ENCODE measurements at regions not wholly inside any gene's neighbourhood (a gene's known extent, or its start where the extent isn't known, plus 50 kb on each side); places are given as distances from the start of the nearest gene placed in this dataset.

GRCh38 chr3:18968120-18968519, 180.2 kb upstream of the KCNH8 start:
- peaks cover 5% of the 10 kb centered on the region for H3K4me1 Mint-ChIP-seq
- H3K4me3 Mint-ChIP-seq: no peak overlapping the region
- H3K36me3 Mint-ChIP-seq: no peaks in the 10 kb centered on the region

GRCh38 chr3:18965781-18966180, 182.5 kb upstream of the KCNH8 start:
- H3K4me1 Mint-ChIP-seq: peaks cover 5% of the 10 kb centered on the region

More at GRCh38 chr3:18968120-18968519, 180.2 kb upstream of the KCNH8 start:
- H3K4me3 ChIP-seq: no peak overlapping the region
- H3K9me3 ChIP-seq (ENCODE audit: low read depth): no peaks in the 10 kb centered on the region
- H3K36me3 ChIP-seq: peaks cover 2% of the 10 kb centered on the region
- TF ChIP-seq CTCF (IDR thresholded peaks at IDR 0.05) (no peak), EZH2phosphoT487 (IDR thresholded peaks at IDR 0.05) (no peak), EZH2 (IDR thresholded peaks at IDR 0.05) (no peak)
- DNase-seq (ENCODE audit: low spot score): no peak
- H3K4me1 ChIP-seq: no peaks in the 10 kb centered on the region
- H3K4me2 ChIP-seq: no peak overlapping the region
- no peak overlapping the region for H3K9ac ChIP-seq
- H4K20me1 ChIP-seq (ENCODE audit: low read depth): no peaks in the 10 kb centered on the region
- H3K27ac ChIP-seq: no peak overlapping the region
- no peak overlapping the region for H2AFZ ChIP-seq (replicated peaks)
- peaks cover 10% of the 10 kb centered on the region for H3K9me3 Mint-ChIP-seq
- no peaks in the 10 kb centered on the region for H3K79me2 ChIP-seq (ENCODE audit: low read depth)
- H3K27me3 Mint-ChIP-seq (ENCODE audit: insufficient read depth, low read depth): no peaks in the 10 kb centered on the region
- no peak overlapping the region for H3K27ac Mint-ChIP-seq
- H3F3A ChIP-seq (ENCODE audit: low read depth): no peaks in the 10 kb centered on the region
- no peaks in the 10 kb centered on the region for H3K27me3 ChIP-seq

DNA sequence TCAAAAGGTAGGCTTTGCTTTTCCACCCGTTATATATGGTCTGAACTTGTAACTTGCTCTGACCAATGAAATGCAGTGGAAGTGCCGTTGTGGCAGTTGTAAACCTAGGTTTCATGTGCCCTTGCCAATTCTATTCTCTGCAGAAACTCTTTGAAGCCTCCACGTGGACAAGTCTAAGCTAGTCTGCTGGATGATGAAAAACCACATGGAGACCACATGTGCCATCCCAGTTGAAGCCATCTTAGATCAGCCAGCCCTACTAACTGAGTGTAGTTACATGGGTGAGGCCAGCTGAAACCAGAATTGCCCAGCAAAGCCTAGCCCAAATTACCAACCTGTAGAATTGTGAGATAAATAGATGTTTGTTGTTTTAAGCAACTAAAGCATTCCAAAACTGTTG, 183.7 kb upstream of the KCNH8 start:
- H3K36me3 Mint-ChIP-seq: no peaks in the 10 kb centered on the region
- Histone ChIP-seq H3K4me2 (no peak overlapping the region), H3K9me3 (ENCODE audit: low read depth) (no peaks in the 10 kb centered on the region), H3K9ac (no peak overlapping the region), H3K4me1 (no peaks in the 10 kb centered on the region), H3F3A (ENCODE audit: low read depth) (no peaks in the 10 kb centered on the region), H3K36me3 (no peaks in the 10 kb centered on the region), H2AFZ (replicated peaks) (no peak overlapping the region), H3K4me3 (no peak overlapping the region), H3K79me2 (ENCODE audit: low read depth) (no peaks in the 10 kb centered on the region), H4K20me1 (ENCODE audit: low read depth) (no peaks in the 10 kb centered on the region), H3K27me3 (no peaks in the 10 kb centered on the region), H3K27ac (no peak overlapping the region)
- TF ChIP-seq EZH2 (IDR thresholded peaks at IDR 0.05) (no peak), CTCF (IDR thresholded peaks at IDR 0.05) (no peak), EZH2phosphoT487 (IDR thresholded peaks at IDR 0.05) (no peak)
- H3K27ac Mint-ChIP-seq: no peak overlapping the region
- peaks cover 5% of the 10 kb centered on the region for H3K4me1 Mint-ChIP-seq
- DNase-seq (ENCODE audit: low spot score): no peak
- peaks cover 11% of the 10 kb centered on the region for H3K9me3 Mint-ChIP-seq
- H3K27me3 Mint-ChIP-seq (ENCODE audit: insufficient read depth, low read depth): no peaks in the 10 kb centered on the region
- H3K4me3 Mint-ChIP-seq: no peak overlapping the region

More at GRCh38 chr3:18965781-18966180, 182.5 kb upstream of the KCNH8 start:
- H3K4me2 ChIP-seq: no peak overlapping the region
- no peaks in the 10 kb centered on the region for H3K36me3 ChIP-seq
- H2AFZ ChIP-seq (replicated peaks): no peak overlapping the region
- H3K9me3 Mint-ChIP-seq: peaks cover 11% of the 10 kb centered on the region
- H3K9me3 ChIP-seq (ENCODE audit: low read depth): no peaks in the 10 kb centered on the region
- no peaks in the 10 kb centered on the region for H4K20me1 ChIP-seq (ENCODE audit: low read depth)
- no peak for TF ChIP-seq EZH2 (IDR thresholded peaks at IDR 0.05)
- TF ChIP-seq EZH2phosphoT487 (IDR thresholded peaks at IDR 0.05): no peak
- TF ChIP-seq CTCF (IDR thresholded peaks at IDR 0.05): no peak
- H3K4me1 ChIP-seq: no peaks in the 10 kb centered on the region
- H3K4me3 ChIP-seq: no peak overlapping the region
- H3K79me2 ChIP-seq (ENCODE audit: low read depth): no peaks in the 10 kb centered on the region
- no peaks in the 10 kb centered on the region for H3F3A ChIP-seq (ENCODE audit: low read depth)
- H3K9ac ChIP-seq: no peak overlapping the region
- no peak for DNase-seq (ENCODE audit: low spot score)
- H3K4me3 Mint-ChIP-seq: no peak overlapping the region
- H3K27ac ChIP-seq: no peak overlapping the region
- H3K27ac Mint-ChIP-seq: no peak overlapping the region
- no peaks in the 10 kb centered on the region for H3K27me3 ChIP-seq
- H3K36me3 Mint-ChIP-seq: no peaks in the 10 kb centered on the region
- H3K27me3 Mint-ChIP-seq (ENCODE audit: insufficient read depth, low read depth): no peaks in the 10 kb centered on the region

All from neural progenitor cell (in vitro differentiated cells).